ENCODE measurements at regions not wholly inside any gene's neighbourhood (a gene's known extent, or its start where the extent isn't known, plus 50 kb on each side); places are given as distances from the start of the nearest gene placed in this dataset.
"Not testable (repeated sequence)": the region's sequence is repeated elsewhere in the genome, so short reads cannot be mapped to it uniquely, and the experiment has no call there.

GRCh38 chr17:20668316-20668715, 88.8 kb downstream of the CDRT15L2 start:
- not testable (repeated sequence) for H3K9me3 ChIP-seq (ENCODE audit: insufficient read depth, low read depth, low read length); H3K27ac ChIP-seq (ENCODE audit: low read length); H3K9ac ChIP-seq (ENCODE audit: low read depth, low read length); H3K4me1 ChIP-seq (ENCODE audit: insufficient read depth, low read length); H3K36me3 ChIP-seq (ENCODE audit: insufficient read depth, low read depth, low read length); H3K27me3 ChIP-seq (ENCODE audit: insufficient read depth, low read length); H3K4me3 ChIP-seq (ENCODE audit: low read length)

- H3K4me1 ChIP-seq (ENCODE audit: insufficient read depth, low read length); H3K27me3 ChIP-seq (ENCODE audit: insufficient read depth, low read length); H3K36me3 ChIP-seq (ENCODE audit: insufficient read depth, low read depth, low read length); H3K9ac ChIP-seq (ENCODE audit: low read depth, low read length); H3K27ac ChIP-seq (ENCODE audit: low read length); H3K9me3 ChIP-seq (ENCODE audit: insufficient read depth, low read depth, low read length); H3K4me3 ChIP-seq (ENCODE audit: low read length): not testable (repeated sequence)
These were observed 89.3 kb downstream of the CDRT15L2 start for GRCh38 chr17:20668868-20669267.

GRCh38 chr17:20670506-20670905, 91.0 kb downstream of the CDRT15L2 start:
- not testable (repeated sequence) for H3K4me1 ChIP-seq (ENCODE audit: insufficient read depth, low read length); H3K9ac ChIP-seq (ENCODE audit: low read depth, low read length); H3K27me3 ChIP-seq (ENCODE audit: insufficient read depth, low read length); H3K36me3 ChIP-seq (ENCODE audit: insufficient read depth, low read depth, low read length); H3K4me3 ChIP-seq (ENCODE audit: low read length); H3K9me3 ChIP-seq (ENCODE audit: insufficient read depth, low read depth, low read length); H3K27ac ChIP-seq (ENCODE audit: low read length)

GRCh38 chr17:20674374-20674773, 94.8 kb downstream of the CDRT15L2 start:
- not testable (repeated sequence) for H3K27me3 ChIP-seq (ENCODE audit: insufficient read depth, low read length); H3K4me1 ChIP-seq (ENCODE audit: insufficient read depth, low read length); H3K9ac ChIP-seq (ENCODE audit: low read depth, low read length); H3K4me3 ChIP-seq (ENCODE audit: low read length); H3K36me3 ChIP-seq (ENCODE audit: insufficient read depth, low read depth, low read length); H3K27ac ChIP-seq (ENCODE audit: low read length); H3K9me3 ChIP-seq (ENCODE audit: insufficient read depth, low read depth, low read length)

- not testable (repeated sequence) for H3K27me3 ChIP-seq (ENCODE audit: insufficient read depth, low read length); H3K9me3 ChIP-seq (ENCODE audit: insufficient read depth, low read depth, low read length); H3K27ac ChIP-seq (ENCODE audit: low read length); H3K9ac ChIP-seq (ENCODE audit: low read depth, low read length); H3K36me3 ChIP-seq (ENCODE audit: insufficient read depth, low read depth, low read length); H3K4me1 ChIP-seq (ENCODE audit: insufficient read depth, low read length); H3K4me3 ChIP-seq (ENCODE audit: low read length)
These were observed 96.2 kb downstream of the CDRT15L2 start for GRCh38 chr17:20675707-20676106.

GRCh38 chr17:20676656-20677055, 97.1 kb downstream of the CDRT15L2 start:
- not testable (repeated sequence) for H3K27me3 ChIP-seq (ENCODE audit: insufficient read depth, low read length); H3K36me3 ChIP-seq (ENCODE audit: insufficient read depth, low read depth, low read length); H3K4me3 ChIP-seq (ENCODE audit: low read length); H3K27ac ChIP-seq (ENCODE audit: low read length); H3K4me1 ChIP-seq (ENCODE audit: insufficient read depth, low read length); H3K9me3 ChIP-seq (ENCODE audit: insufficient read depth, low read depth, low read length); H3K9ac ChIP-seq (ENCODE audit: low read depth, low read length)

- H3K9me3 ChIP-seq (ENCODE audit: insufficient read depth, low read depth, low read length); H3K9ac ChIP-seq (ENCODE audit: low read depth, low read length); H3K27ac ChIP-seq (ENCODE audit: low read length); H3K27me3 ChIP-seq (ENCODE audit: insufficient read depth, low read length); H3K36me3 ChIP-seq (ENCODE audit: insufficient read depth, low read depth, low read length); H3K4me1 ChIP-seq (ENCODE audit: insufficient read depth, low read length); H3K4me3 ChIP-seq (ENCODE audit: low read length): not testable (repeated sequence)
These were observed 97.9 kb downstream of the CDRT15L2 start for GRCh38 chr17:20677469-20677868.

GRCh38 chr17:20678424-20678823, 98.9 kb downstream of the CDRT15L2 start:
- not testable (repeated sequence) for H3K36me3 ChIP-seq (ENCODE audit: insufficient read depth, low read depth, low read length); H3K4me3 ChIP-seq (ENCODE audit: low read length)

GRCh38 chr17:20681746-20682722, 102.5 kb downstream of the CDRT15L2 start:
- not testable (repeated sequence) for H3K9ac ChIP-seq (ENCODE audit: low read depth, low read length); H3K4me3 ChIP-seq (ENCODE audit: low read length); H3K9me3 ChIP-seq (ENCODE audit: insufficient read depth, low read depth, low read length); H3K4me1 ChIP-seq (ENCODE audit: insufficient read depth, low read length); H3K27me3 ChIP-seq (ENCODE audit: insufficient read depth, low read length); H3K27ac ChIP-seq (ENCODE audit: low read length); H3K36me3 ChIP-seq (ENCODE audit: insufficient read depth, low read depth, low read length)

More at GRCh38 chr17:20678424-20678823, 98.9 kb downstream of the CDRT15L2 start:
- H3K27me3 ChIP-seq (ENCODE audit: insufficient read depth, low read length); H3K4me1 ChIP-seq (ENCODE audit: insufficient read depth, low read length); H3K27ac ChIP-seq (ENCODE audit: low read length); H3K9ac ChIP-seq (ENCODE audit: low read depth, low read length); H3K9me3 ChIP-seq (ENCODE audit: insufficient read depth, low read depth, low read length): not testable (repeated sequence)

GRCh38 chr17:20683651-20684229, 104.2 kb downstream of the CDRT15L2 start:
- H3K9me3 ChIP-seq (ENCODE audit: insufficient read depth, low read depth, low read length); H3K4me1 ChIP-seq (ENCODE audit: insufficient read depth, low read length); H3K36me3 ChIP-seq (ENCODE audit: insufficient read depth, low read depth, low read length); H3K4me3 ChIP-seq (ENCODE audit: low read length); H3K27me3 ChIP-seq (ENCODE audit: insufficient read depth, low read length); H3K27ac ChIP-seq (ENCODE audit: low read length); H3K9ac ChIP-seq (ENCODE audit: low read depth, low read length): not testable (repeated sequence)

- H3K9ac ChIP-seq (ENCODE audit: low read depth, low read length); H3K4me1 ChIP-seq (ENCODE audit: insufficient read depth, low read length); H3K4me3 ChIP-seq (ENCODE audit: low read length); H3K36me3 ChIP-seq (ENCODE audit: insufficient read depth, low read depth, low read length); H3K27me3 ChIP-seq (ENCODE audit: insufficient read depth, low read length); H3K9me3 ChIP-seq (ENCODE audit: insufficient read depth, low read depth, low read length); H3K27ac ChIP-seq (ENCODE audit: low read length): not testable (repeated sequence)
These were observed 105.5 kb downstream of the CDRT15L2 start for GRCh38 chr17:20684975-20685374.

GRCh38 chr17:20687584-20687983, 108.1 kb downstream of the CDRT15L2 start:
- not testable (repeated sequence) for H3K4me3 ChIP-seq (ENCODE audit: low read length); H3K27ac ChIP-seq (ENCODE audit: low read length); H3K36me3 ChIP-seq (ENCODE audit: insufficient read depth, low read depth, low read length); H3K27me3 ChIP-seq (ENCODE audit: insufficient read depth, low read length); H3K4me1 ChIP-seq (ENCODE audit: insufficient read depth, low read length); H3K9me3 ChIP-seq (ENCODE audit: insufficient read depth, low read depth, low read length); H3K9ac ChIP-seq (ENCODE audit: low read depth, low read length)
